NCI-H1436 (cell line): ENCODE measurements at regions not wholly inside any gene's neighbourhood (a gene's known extent, or its start where the extent isn't known, plus 50 kb on each side); places are given as distances from the start of the nearest gene placed in this dataset.
"Not testable (repeated sequence)": the region's sequence is repeated elsewhere in the genome, so short reads cannot be mapped to it uniquely, and the experiment has no call there.

Source experiments
- DNase-seq: peaks from one replicate; lab custom pipeline; 2025; lab: John Stamatoyannopoulos, UW

DNA sequence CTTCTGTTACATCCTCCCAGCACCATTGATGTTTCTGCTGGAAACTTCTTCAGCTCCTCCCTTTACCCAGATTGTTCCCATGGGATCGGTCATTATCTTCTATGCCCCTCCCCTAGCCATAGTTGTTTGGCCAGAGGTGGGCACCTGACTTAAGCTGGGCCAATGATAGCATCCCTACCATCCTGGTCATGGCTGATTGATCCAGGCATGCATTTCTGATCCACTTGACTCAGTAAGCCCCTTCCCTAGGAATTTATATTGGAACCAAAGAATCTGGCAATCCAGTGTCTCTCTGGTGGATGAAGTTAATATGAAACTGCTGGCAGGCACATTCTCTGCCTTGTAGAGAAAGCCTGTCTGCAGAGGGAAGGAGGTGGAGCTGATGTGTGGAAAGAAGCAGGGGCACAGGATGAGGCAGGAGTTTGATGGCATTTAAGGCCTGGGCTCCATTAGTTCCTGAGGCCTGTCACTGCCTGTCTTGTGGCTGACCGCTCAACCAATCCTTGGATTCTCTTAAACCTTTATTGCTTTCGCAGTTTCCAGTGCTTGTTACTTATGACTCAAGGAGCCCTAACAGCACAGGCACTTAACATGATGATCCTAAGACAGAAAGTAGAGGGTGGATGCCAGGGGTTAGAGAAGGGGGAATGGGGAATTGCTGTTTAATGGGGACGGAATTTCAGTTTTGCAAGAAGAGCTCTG lies 152.4 kb downstream of the ABCC12 start:
- no peak for DNase-seq

DNA sequence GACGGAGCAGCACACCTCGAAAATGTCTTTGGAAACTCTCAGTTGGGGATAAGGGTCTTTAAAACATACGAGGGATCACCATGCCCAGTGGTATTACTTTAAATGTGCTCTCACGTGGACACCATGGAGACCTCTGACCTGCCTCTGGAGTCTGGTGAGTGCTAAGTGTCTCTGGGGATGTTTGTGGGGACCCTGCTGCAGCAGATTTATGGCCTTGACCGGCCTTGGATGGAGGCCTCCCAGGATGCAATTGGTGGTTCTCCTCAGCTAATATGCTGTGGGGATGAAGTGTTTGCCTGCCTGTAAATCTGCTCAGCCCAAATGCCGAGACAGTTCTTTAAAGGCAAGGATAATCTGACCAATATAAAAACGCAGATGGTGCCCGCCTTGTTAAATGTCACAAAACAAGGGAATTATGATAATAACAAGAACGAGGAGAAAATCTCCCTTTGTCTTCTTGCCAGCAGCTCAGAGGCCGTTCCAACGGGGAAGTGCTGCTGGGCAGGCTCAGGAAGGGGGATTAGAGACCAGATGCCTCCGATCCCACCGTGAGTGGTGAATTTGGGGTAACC lies 154.4 kb downstream of the ABCC12 start:
- DNase-seq = no peak

- no peak for DNase-seq
These were observed 155.2 kb downstream of the ABCC12 start for GRCh38 chr16:48000622-48001021.

DNA sequence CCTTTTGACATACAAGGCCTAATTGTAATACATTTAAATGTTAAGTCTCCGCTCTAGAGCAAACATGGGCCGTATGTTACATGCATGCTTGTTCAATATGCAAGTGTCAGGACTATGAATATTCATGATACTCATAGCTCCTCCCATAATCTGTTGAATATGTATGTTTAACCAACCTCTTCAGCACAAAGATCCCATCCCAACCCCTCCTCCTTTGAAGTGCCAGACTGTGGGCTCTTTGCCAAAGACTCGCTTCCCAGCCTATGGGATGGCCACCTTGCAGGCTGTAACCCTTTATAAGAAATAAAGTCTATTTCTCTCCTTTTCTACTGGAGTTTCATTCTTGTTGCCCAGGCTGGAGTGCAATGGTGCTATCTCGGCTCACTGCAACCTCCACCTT lies 156.2 kb downstream of the ABCC12 start:
- DNase-seq = no peak

GRCh38 chr16:47995354-47995753 lies 160.4 kb downstream of the ABCC12 start:
- no peak for DNase-seq

DNA sequence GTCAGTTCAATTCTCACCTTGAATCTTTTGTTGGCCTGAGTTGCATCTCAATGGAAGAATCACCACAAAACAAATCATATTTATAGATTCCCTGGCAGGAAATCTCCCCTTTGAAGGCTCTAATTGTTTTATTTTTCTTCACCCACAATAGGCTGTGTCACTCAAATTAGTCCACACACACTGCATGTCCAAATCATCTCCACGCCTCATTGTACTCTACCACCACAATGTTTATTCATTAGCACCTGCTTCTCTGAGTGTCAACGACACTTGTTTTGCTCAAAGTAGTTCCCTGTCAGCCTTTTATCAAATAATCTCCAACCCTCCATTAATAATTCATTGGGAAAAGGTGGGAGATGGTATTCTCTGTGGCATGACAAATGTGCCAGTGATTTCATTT lies 164.3 kb downstream of the ABCC12 start:
- DNase-seq = no peak

- DNase-seq = no peak
These were observed 165.1 kb downstream of the ABCC12 start for GRCh38 chr16:47990676-47991075.

DNA sequence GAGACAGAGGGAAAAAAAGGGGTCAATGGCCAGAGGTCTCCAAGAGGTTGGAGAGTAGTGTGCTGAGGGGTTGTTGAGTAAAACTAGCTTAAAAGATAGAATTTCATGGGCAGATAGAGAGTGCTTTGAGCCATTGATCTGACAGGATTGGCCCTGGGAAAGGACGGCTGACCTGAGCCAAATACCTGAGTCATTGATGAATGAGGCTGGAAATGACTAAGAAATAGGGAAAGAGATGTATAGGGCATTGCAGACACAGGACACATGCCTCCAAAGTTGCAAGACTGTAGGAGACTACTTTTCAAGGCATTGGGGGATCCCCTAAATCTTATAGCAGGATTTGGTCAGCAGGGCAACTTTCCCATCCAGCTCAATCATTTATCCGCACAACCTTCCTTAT lies 168.7 kb downstream of the ABCC12 start:
- DNase-seq = no peak

DNA sequence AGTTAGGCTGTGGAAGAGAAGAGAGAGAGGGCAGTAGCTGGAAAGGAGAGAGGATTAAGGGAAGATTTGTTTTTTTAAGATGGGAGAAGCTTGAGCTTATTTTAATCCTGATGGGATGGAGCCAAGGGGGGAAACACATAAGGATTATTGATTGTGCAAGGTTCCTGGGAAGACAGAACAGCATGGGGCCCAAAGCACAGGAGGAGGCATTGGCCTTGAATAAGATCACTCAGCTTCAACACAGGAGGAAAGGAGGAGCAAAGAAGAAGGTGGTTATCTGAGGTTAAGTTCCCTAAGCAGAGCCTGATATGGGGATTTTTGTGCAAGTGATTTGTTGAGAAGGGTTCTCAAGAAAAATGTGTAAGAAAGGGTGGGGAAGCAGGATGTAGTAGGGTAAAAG lies 169.8 kb downstream of the ABCC12 start:
- no peak for DNase-seq

DNA sequence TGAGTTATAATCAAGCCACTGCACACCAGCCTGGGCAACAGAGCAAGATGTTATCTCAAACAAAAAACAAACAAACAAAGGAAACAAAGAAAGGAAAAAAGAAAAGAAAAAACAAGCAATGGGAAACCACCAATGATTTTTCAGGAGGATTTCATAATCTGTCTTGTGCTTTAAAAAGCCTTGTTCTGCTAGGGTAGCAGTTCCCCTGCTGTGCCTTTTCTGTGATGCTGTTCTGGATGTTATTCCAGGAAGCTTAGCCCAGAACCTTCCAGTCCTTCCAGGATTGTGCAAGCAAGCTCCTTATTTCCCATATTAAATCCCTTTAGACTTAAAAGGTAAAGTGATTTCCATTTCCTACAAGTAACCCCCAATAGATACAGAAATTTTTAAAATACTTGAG lies 171.1 kb downstream of the ABCC12 start:
- DNase-seq = no peak

GRCh38 chr16:47983999-47984580 lies 171.7 kb downstream of the ABCC12 start:
- no peak for DNase-seq

- DNase-seq = no peak
These were observed 175.6 kb downstream of the ABCC12 start for GRCh38 chr16:47980212-47980611.

- no peak for DNase-seq
These were observed 176.1 kb downstream of the ABCC12 start for GRCh38 chr16:47979616-47980182.

- no peak for DNase-seq
These were observed 176.7 kb downstream of the ABCC12 start for GRCh38 chr16:47979164-47979520.

GRCh38 chr16:47978491-47979163 lies 177.2 kb downstream of the ABCC12 start:
- no peak for DNase-seq

DNA sequence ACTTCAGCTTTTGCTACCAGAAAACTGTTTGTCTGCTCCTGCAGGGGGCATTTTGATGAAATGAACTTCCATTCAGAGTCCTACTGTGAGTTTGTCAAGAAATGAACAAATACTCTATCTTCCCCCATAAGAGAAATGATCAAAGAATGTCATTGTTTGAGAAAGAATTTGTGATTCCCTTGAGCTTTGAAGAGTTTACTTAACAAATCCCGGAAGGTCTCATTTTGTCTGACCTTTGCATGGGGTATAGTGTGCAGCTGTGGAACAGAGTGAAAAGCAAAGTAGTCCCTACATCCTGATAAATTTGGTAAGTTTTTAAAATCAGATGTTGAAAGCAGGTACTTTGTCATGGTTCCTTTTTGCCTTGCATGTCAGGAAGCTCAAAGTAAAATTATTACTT lies 178.0 kb downstream of the ABCC12 start:
- no peak for DNase-seq

DNA sequence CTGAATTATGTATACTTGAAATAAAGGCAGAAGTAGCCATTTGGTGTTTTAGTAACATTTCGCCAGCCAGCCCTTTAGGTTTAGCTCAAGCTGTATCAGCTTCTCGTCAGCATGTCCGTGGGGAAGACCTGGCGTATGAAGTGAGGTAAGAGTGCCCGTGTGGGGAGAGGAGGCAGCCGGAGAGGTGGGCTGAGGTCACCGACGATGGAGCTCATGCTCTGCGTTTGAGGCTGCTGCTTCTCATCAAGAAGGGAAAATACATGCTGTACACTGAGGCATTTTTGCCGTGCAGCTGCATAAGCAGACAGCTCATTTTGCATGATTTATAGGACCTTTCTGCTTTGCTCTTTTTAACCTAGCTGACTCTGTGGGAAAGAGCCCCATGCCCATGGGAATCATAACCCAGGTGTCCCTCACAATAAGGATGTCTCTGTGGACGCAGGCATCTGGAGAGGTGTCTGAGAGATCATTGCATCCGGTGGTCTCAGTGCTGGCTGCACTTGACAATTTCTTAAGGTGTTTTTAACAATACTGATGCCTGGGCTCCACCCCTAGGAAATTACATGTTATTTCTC lies 179.1 kb downstream of the ABCC12 start:
- no peak for DNase-seq

- not testable (repeated sequence) for DNase-seq
These were observed 180.8 kb downstream of the ABCC12 start for GRCh38 chr16:47974971-47975370.

GRCh38 chr16:47973552-47973951 lies 182.2 kb downstream of the ABCC12 start:
- DNase-seq = no peak

DNA sequence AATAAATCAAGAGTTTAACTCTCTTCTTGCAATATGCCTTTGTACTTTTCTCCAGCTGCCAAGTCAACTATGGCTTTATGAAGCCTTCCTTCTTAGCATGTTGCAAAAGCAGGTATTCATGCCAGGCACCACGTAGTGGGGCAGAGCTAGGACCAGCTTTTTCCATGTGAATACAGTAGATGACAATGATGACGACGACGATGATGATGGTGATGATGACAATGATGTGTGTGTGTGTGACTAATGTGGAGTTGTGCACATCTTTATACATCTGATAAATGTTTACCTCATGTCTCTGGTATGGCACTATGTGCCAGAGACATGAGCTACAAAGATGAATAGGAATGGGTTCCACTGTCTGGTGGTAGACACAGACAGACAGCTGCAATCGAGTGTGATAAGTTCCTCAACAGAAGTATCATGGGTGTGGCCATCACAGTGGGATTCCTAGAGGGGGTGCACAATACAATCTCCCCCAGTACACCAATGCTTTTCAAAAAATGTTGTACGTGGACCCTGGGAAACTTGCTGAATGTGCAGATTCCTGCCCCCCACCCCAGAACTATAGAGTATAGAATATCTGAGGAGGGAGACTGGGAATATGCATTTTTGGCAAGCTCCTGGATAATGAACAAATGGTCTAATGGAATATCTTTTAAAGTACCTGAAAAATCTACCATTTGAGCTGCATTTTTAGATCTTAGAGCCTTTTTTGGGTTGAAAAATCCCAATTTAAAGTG lies 183.4 kb downstream of the ABCC12 start:
- no peak for DNase-seq

- DNase-seq = no peak
These were observed 184.6 kb downstream of the ABCC12 start for GRCh38 chr16:47971225-47971624.
